OCI-M2 (cell line): ENCODE measurements at regions not wholly inside any gene's neighbourhood (a gene's known extent, or its start where the extent isn't known, plus 50 kb on each side); places are given as distances from the start of the nearest gene placed in this dataset.

Experiments
- DNase-seq: peaks from one replicate; lab custom pipeline; 2025; ENCODE audit not compliant: unreplicated experiment; lab: John Stamatoyannopoulos, UW

GRCh38 chr4:53779025-53779424, 187.7 kb upstream of the LNX1 start:
- DNase-seq = no peak

GRCh38 chr4:53778155-53778554, 186.9 kb upstream of the LNX1 start:
- no peak for DNase-seq

GRCh38 chr4:53777244-53777984, 186.1 kb upstream of the LNX1 start:
- DNase-seq = no peak

- no peak for DNase-seq
Measured at GRCh38 chr4:53776141-53776540, 184.9 kb upstream of the LNX1 start.

GRCh38 chr4:53775381-53775780, 184.1 kb upstream of the LNX1 start:
- DNase-seq = no peak

- DNase-seq = no peak
Measured at GRCh38 chr4:53771326-53771725, 180.0 kb upstream of the LNX1 start.

- no peak for DNase-seq
Measured at GRCh38 chr4:53767482-53767881, 176.2 kb upstream of the LNX1 start.

GRCh38 chr4:53764761-53765490, 173.6 kb upstream of the LNX1 start:
- no peak for DNase-seq

GRCh38 chr4:53763813-53764597, 172.7 kb upstream of the LNX1 start:
- no peak for DNase-seq

- no peak for DNase-seq
Measured at GRCh38 chr4:53755656-53756055, 164.4 kb upstream of the LNX1 start.

- DNase-seq = no peak
Measured at GRCh38 chr4:53752124-53752523, 160.8 kb upstream of the LNX1 start.

- DNase-seq = no peak
Measured at GRCh38 chr4:53748328-53748772, 157.1 kb upstream of the LNX1 start.

- no peak for DNase-seq
Measured at GRCh38 chr4:53747401-53747800, 156.1 kb upstream of the LNX1 start.

- DNase-seq = no peak
Measured at GRCh38 chr4:53744446-53745160, 153.3 kb upstream of the LNX1 start.

GRCh38 chr4:53734584-53735353, 143.5 kb upstream of the LNX1 start:
- DNase-seq = no peak

GRCh38 chr4:53734182-53734581, 142.9 kb upstream of the LNX1 start:
- no peak for DNase-seq

GRCh38 chr4:53732661-53733060, 141.4 kb upstream of the LNX1 start:
- DNase-seq = no peak

- DNase-seq = no peak
Measured at GRCh38 chr4:53730031-53730805, 138.9 kb upstream of the LNX1 start.

GRCh38 chr4:53722110-53722509, 130.8 kb upstream of the LNX1 start:
- DNase-seq = no peak

- no peak for DNase-seq
Measured at GRCh38 chr4:53721263-53721662, 130.0 kb upstream of the LNX1 start.
